ENCODE measurements at regions not wholly inside any gene's neighbourhood (a gene's known extent, or its start where the extent isn't known, plus 50 kb on each side); places are given as distances from the start of the nearest gene placed in this dataset.

DNA sequence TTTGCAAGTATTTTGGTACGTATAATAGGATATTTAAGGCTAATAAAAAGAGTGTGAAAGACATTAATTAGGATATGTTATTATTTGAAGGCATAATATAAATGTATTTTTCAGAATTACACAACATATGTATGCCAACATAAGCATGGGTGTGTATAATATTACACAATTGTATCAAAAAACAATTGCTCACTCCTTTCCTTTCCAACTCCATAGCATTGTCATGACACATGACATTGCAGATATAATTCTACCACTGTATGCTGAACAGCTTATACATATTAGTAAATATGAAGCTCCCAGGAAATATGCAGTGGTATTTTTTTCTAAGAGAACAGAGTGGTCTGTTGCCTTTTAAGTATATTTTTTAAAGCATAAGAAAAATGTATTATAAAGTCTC is 593.1 kb downstream of the TMX3 start:
- H3K79me2 ChIP-seq (ENCODE audit: insufficient read depth, low read length): no peaks in the 10 kb centered on the region
- TF ChIP-seq EZH2phosphoT487 (IDR thresholded peaks at IDR 0.05; ENCODE audit: borderline replicate concordance): no peak
- no peak for TF ChIP-seq CTCF (conservative IDR thresholded peaks at IDR 0.05; ENCODE audit: low read length)
- H3K9me2 ChIP-seq (replicated peaks; ENCODE audit: low read depth, low read length): no peaks in the 10 kb centered on the region
- H3K9ac ChIP-seq (ENCODE audit: low read depth, low read length, poor library complexity, severe bottlenecking): no peak overlapping the region
- no peak overlapping the region for H2AFZ ChIP-seq (ENCODE audit: low read length)
- H3K9me3 ChIP-seq (ENCODE audit: insufficient read depth, low read depth, low read length): no peaks in the 10 kb centered on the region
- H3K4me1 ChIP-seq (ENCODE audit: insufficient read depth, low read length, poor library complexity, severe bottlenecking): no peaks in the 10 kb centered on the region
- H3K27me3 ChIP-seq (ENCODE audit: insufficient read depth, low read length, poor library complexity, severe bottlenecking): no peaks in the 10 kb centered on the region
- no peaks in the 10 kb centered on the region for H4K20me1 ChIP-seq (ENCODE audit: insufficient read depth, low read length, poor library complexity, severe bottlenecking)
- H3F3A ChIP-seq (ENCODE audit: low read depth): no peaks in the 10 kb centered on the region
- no peak overlapping the region for H3K4me2 ChIP-seq (ENCODE audit: low read depth, low read length, poor library complexity, severe bottlenecking)
- no peak overlapping the region for H3K4me3 ChIP-seq (ENCODE audit: low read length, poor library complexity, severe bottlenecking)
- H3K36me3 ChIP-seq (ENCODE audit: insufficient read depth, low read length): no peaks in the 10 kb centered on the region

- Histone ChIP-seq H3K9me2 (replicated peaks; ENCODE audit: low read depth, low read length) (no peaks in the 10 kb centered on the region), H3K9ac (ENCODE audit: low read depth, low read length, poor library complexity, severe bottlenecking) (no peak overlapping the region), H4K20me1 (ENCODE audit: insufficient read depth, low read length, poor library complexity, severe bottlenecking) (no peaks in the 10 kb centered on the region), H3K4me3 (ENCODE audit: low read length, poor library complexity, severe bottlenecking) (no peak overlapping the region), H2AFZ (ENCODE audit: low read length) (no peak overlapping the region), H3K4me2 (ENCODE audit: low read depth, low read length, poor library complexity, severe bottlenecking) (no peak overlapping the region), H3F3A (ENCODE audit: low read depth) (no peaks in the 10 kb centered on the region), H3K4me1 (ENCODE audit: insufficient read depth, low read length, poor library complexity, severe bottlenecking) (no peaks in the 10 kb centered on the region), H3K79me2 (ENCODE audit: insufficient read depth, low read length) (no peaks in the 10 kb centered on the region), H3K27me3 (ENCODE audit: insufficient read depth, low read length, poor library complexity, severe bottlenecking) (no peaks in the 10 kb centered on the region), H3K36me3 (ENCODE audit: insufficient read depth, low read length) (no peaks in the 10 kb centered on the region), H3K9me3 (ENCODE audit: insufficient read depth, low read depth, low read length) (no peaks in the 10 kb centered on the region)
- TF ChIP-seq CTCF (conservative IDR thresholded peaks at IDR 0.05; ENCODE audit: low read length) (no peak), EZH2phosphoT487 (IDR thresholded peaks at IDR 0.05; ENCODE audit: borderline replicate concordance) (no peak)
Observed at GRCh38 chr18:68121308-68121707, 593.6 kb downstream of the TMX3 start.

GRCh38 chr18:68114989-68115388 is 598.5 kb upstream of the DSEL start:
- H3K36me3 ChIP-seq (ENCODE audit: insufficient read depth, low read length): no peaks in the 10 kb centered on the region
- H3K27me3 ChIP-seq (ENCODE audit: insufficient read depth, low read length, poor library complexity, severe bottlenecking): no peaks in the 10 kb centered on the region
- H3K9ac ChIP-seq (ENCODE audit: low read depth, low read length, poor library complexity, severe bottlenecking): no peak overlapping the region
- TF ChIP-seq EZH2phosphoT487 (IDR thresholded peaks at IDR 0.05; ENCODE audit: borderline replicate concordance): no peak
- TF ChIP-seq CTCF (conservative IDR thresholded peaks at IDR 0.05; ENCODE audit: low read length): no peak
- no peaks in the 10 kb centered on the region for H3K9me2 ChIP-seq (replicated peaks; ENCODE audit: low read depth, low read length)
- H3K4me2 ChIP-seq (ENCODE audit: low read depth, low read length, poor library complexity, severe bottlenecking): no peak overlapping the region
- no peaks in the 10 kb centered on the region for H4K20me1 ChIP-seq (ENCODE audit: insufficient read depth, low read length, poor library complexity, severe bottlenecking)
- no peaks in the 10 kb centered on the region for H3K79me2 ChIP-seq (ENCODE audit: insufficient read depth, low read length)
- no peaks in the 10 kb centered on the region for H3F3A ChIP-seq (ENCODE audit: low read depth)
- no peak overlapping the region for H2AFZ ChIP-seq (ENCODE audit: low read length)
- H3K9me3 ChIP-seq (ENCODE audit: insufficient read depth, low read depth, low read length): no peaks in the 10 kb centered on the region
- H3K4me1 ChIP-seq (ENCODE audit: insufficient read depth, low read length, poor library complexity, severe bottlenecking): peaks cover 5% of the 10 kb centered on the region
- no peak overlapping the region for H3K4me3 ChIP-seq (ENCODE audit: low read length, poor library complexity, severe bottlenecking)
